WTC11 (cell line): ENCODE measurements at regions not wholly inside any gene's neighbourhood (a gene's known extent, or its start where the extent isn't known, plus 50 kb on each side); places are given as distances from the start of the nearest gene placed in this dataset.

Experiments used
- ATAC-seq: fragments of 200-7000 bp; cut with Tn5 transposase; 2 replicates; pipeline ENCODE4 v1.10.0; 2021; ENCODE audit warnings: mild to moderate bottlenecking, moderate library complexity
- CTCF ChIA-PET: fragments of 300-600 bp; sonication (Branson Sonifier 250); formaldehyde crosslinking; loops from one replicate; lab custom pipeline; 2021; ENCODE audit warnings: antibody characterized with exemption; lab: Charles Lee
- POLR2A ChIA-PET: fragments of 350-600 bp; sonication (Branson Sonifier 250); formaldehyde crosslinking; loops from one replicate; lab custom pipeline; 2021; ENCODE audit warnings: antibody characterized with exemption; lab: Charles Lee
- DNase-seq: peaks from one replicate; pipeline ENCODE4 v3.0.0; 2021; ENCODE audit warnings: low spot score
- H3K27ac Mint-ChIP-seq: 2 replicates; pipeline ENCODE4 v1.8.0; 2021; ENCODE audit warnings: mixed read lengths
- H3K27me3 Mint-ChIP-seq: 2 replicates; pipeline ENCODE4 v1.8.0; 2021; ENCODE audit warnings: low read depth, mild to moderate bottlenecking, moderate library complexity, mixed read lengths
- H3K36me3 Mint-ChIP-seq: 2 replicates; pipeline ENCODE4 v1.8.0; 2021; ENCODE audit warnings: mixed read lengths
- H3K4me1 Mint-ChIP-seq: 2 replicates; pipeline ENCODE4 v1.8.0; 2022; ENCODE audit warnings: mixed read lengths
- H3K4me3 Mint-ChIP-seq: 2 replicates; pipeline ENCODE4 v1.8.0; 2021; ENCODE audit warnings: mild to moderate bottlenecking, moderate library complexity, mixed read lengths
- H3K9me3 Mint-ChIP-seq: 2 replicates; pipeline ENCODE4 v1.8.0; 2021; ENCODE audit warnings: mixed read lengths
- ATF2 ChIP-seq: sonication (generic); formaldehyde crosslinking; IDR thresholded peaks from 2 replicates; pipeline ENCODE4 v1.8.1; 2022; ENCODE audit warnings: low read depth, missing genetic modification reagents, borderline replicate concordance
- CDX4 ChIP-seq: fragments of 250-450 bp; sonication (Bioruptor Pico); IDR thresholded peaks from 2 replicates; pipeline ENCODE4 v1.9.0; 2021; ENCODE audit warnings: moderate library complexity, mild to moderate bottlenecking, inconsistent platforms, borderline replicate concordance
- CREM ChIP-seq: sonication (generic); formaldehyde crosslinking; IDR thresholded peaks from 2 replicates; pipeline ENCODE4 v1.8.1; 2022; ENCODE audit warnings: mild to moderate bottlenecking, missing genetic modification reagents, moderate library complexity
- ELF4 ChIP-seq: sonication (generic); formaldehyde crosslinking; IDR thresholded peaks from 2 replicates; pipeline ENCODE4 v1.8.1; 2022; ENCODE audit warnings: low read depth, mild to moderate bottlenecking, moderate library complexity, missing genetic modification reagents
- FOXP4 ChIP-seq: sonication (generic); formaldehyde crosslinking; IDR thresholded peaks from 2 replicates; pipeline ENCODE4 v1.8.0; 2022; ENCODE audit warnings: mild to moderate bottlenecking, missing genetic modification reagents
- HMGXB4 ChIP-seq: sonication (generic); formaldehyde crosslinking; IDR thresholded peaks from 2 replicates; pipeline ENCODE4 v1.8.1; 2023; ENCODE audit warnings: mild to moderate bottlenecking, moderate library complexity, missing genetic modification reagents
- JAZF1 ChIP-seq: fragments of 250-450 bp; sonication (Bioruptor Pico); IDR thresholded peaks from 2 replicates; pipeline ENCODE4 v1.9.0; 2021; ENCODE audit warnings: moderate library complexity, mild to moderate bottlenecking, inconsistent platforms
- KAT7 ChIP-seq: sonication (generic); formaldehyde crosslinking; IDR thresholded peaks from 2 replicates; pipeline ENCODE4 v1.8.1; 2023; ENCODE audit warnings: missing genetic modification reagents, mild to moderate bottlenecking, borderline replicate concordance
- NFYB ChIP-seq: sonication (generic); formaldehyde crosslinking; conservative IDR thresholded peaks from 2 replicates; pipeline ENCODE4 v1.8.0; 2022; ENCODE audit warnings: low read depth, missing genetic modification reagents
- NR1H2 ChIP-seq: sonication (generic); formaldehyde crosslinking; IDR thresholded peaks from 2 replicates; pipeline ENCODE4 v1.9.0; 2021; ENCODE audit warnings: mild to moderate bottlenecking, moderate library complexity, missing genetic modification reagents
- STAT6 ChIP-seq: sonication (generic); formaldehyde crosslinking; conservative IDR thresholded peaks from 2 replicates; pipeline ENCODE4 v1.8.1; 2023; ENCODE audit warnings: mild to moderate bottlenecking, low read depth, missing genetic modification reagents, moderate library complexity
- TEAD1 ChIP-seq: sonication (generic); formaldehyde crosslinking; IDR thresholded peaks from 2 replicates; pipeline ENCODE4 v1.8.0; 2022; ENCODE audit warnings: mild to moderate bottlenecking, missing genetic modification reagents
- TEAD4 ChIP-seq: sonication (generic); formaldehyde crosslinking; IDR thresholded peaks from 2 replicates; pipeline ENCODE4 v1.8.0; 2022; ENCODE audit warnings: mild to moderate bottlenecking, missing genetic modification reagents
- USF2 ChIP-seq: sonication (generic); formaldehyde crosslinking; IDR thresholded peaks from 2 replicates; pipeline ENCODE4 v1.8.1; 2023; ENCODE audit warnings: mild to moderate bottlenecking, missing genetic modification reagents, moderate library complexity
- ZNF219 ChIP-seq: sonication (generic); formaldehyde crosslinking; IDR thresholded peaks from 2 replicates; pipeline ENCODE4 v1.8.0; 2023; ENCODE audit warnings: missing genetic modification reagents, mild to moderate bottlenecking, borderline replicate concordance
- ZNF317 ChIP-seq: sonication (generic); formaldehyde crosslinking; IDR thresholded peaks from 2 replicates; pipeline ENCODE4 v1.8.1; 2023; ENCODE audit warnings: low read depth, mild to moderate bottlenecking, moderate library complexity, missing genetic modification reagents, borderline replicate concordance
- ZNF396 ChIP-seq: fragments of 250-450 bp; sonication (Bioruptor Pico); IDR thresholded peaks from 2 replicates; pipeline ENCODE4 v1.8.0; 2021; ENCODE audit warnings: mild to moderate bottlenecking, moderate library complexity, borderline replicate concordance
- ZNF416 ChIP-seq: fragments of 250-450 bp; sonication (Bioruptor Pico); IDR thresholded peaks from 2 replicates; pipeline ENCODE4 v1.9.0; 2021; ENCODE audit warnings: mild to moderate bottlenecking, inconsistent platforms
- ZSCAN18 ChIP-seq: fragments of 250-450 bp; sonication (Bioruptor Pico); IDR thresholded peaks from 2 replicates; pipeline ENCODE4 v2.1.2; 2022; ENCODE audit warnings: mild to moderate bottlenecking, moderate library complexity

GRCh38 chr2:133794114-133794513, 225.9 kb upstream of the NCKAP5 start (continued):
- TF ChIP-seq ZSCAN18 (CRISPR knock-in tag) = no peak
- no peak for TF ChIP-seq KAT7 (CRISPR knock-in tag)
- no peak for TF ChIP-seq NFYB
- no peak for TF ChIP-seq ZNF317 (CRISPR knock-in tag)
- TF ChIP-seq, all 79 proteins: peak for 0

- Mint-ChIP-seq H3K36me3 (peaks cover 3% of the 10 kb centered on the region; the same call in 1 of the 2 replicates), H3K27me3 (no peaks in the 10 kb centered on the region; the same call in 1 of the 2 replicates), H3K27ac (no peak overlapping the region), H3K4me1 (peaks cover 3% of the 10 kb centered on the region; the same call in 1 of the 2 replicates), H3K4me3 (no peak overlapping the region), H3K9me3 (peaks cover 17% of the 10 kb centered on the region)
- DNase-seq (no peak), ATAC-seq (no peak)
- TF ChIP-seq USF2 (CRISPR knock-in tag) (no peak), CREM (CRISPR knock-in tag) (no peak), CDX4 (CRISPR knock-in tag) (no peak), STAT6 (CRISPR knock-in tag) (no peak), ZSCAN18 (CRISPR knock-in tag) (no peak), ZNF396 (CRISPR knock-in tag) (no peak), ATF2 (CRISPR knock-in tag) (no peak), FOXP4 (CRISPR knock-in tag) (no peak), TEAD1 (CRISPR knock-in tag) (no peak), ELF4 (CRISPR knock-in tag) (no peak), ZNF416 (CRISPR knock-in tag) (no peak), HMGXB4 (CRISPR knock-in tag) (no peak), ZNF219 (no peak), NR1H2 (CRISPR knock-in tag) (no peak), JAZF1 (no peak), TEAD4 (CRISPR knock-in tag) (no peak)
- ChIA-PET CTCF (interaction anchor here (1.1 kb wide), 1 partner anchor 22 kb away, joined by 4 read pairs; no protein-coding TSS in a partner anchor), POLR2A (no interaction called here)
Measured at GRCh38 chr2:133801946-133802345, 233.7 kb upstream of the NCKAP5 start.
